ENCODE measurements at regions not wholly inside any gene's neighbourhood (a gene's known extent, or its start where the extent isn't known, plus 50 kb on each side); places are given as distances from the start of the nearest gene placed in this dataset.

DNA sequence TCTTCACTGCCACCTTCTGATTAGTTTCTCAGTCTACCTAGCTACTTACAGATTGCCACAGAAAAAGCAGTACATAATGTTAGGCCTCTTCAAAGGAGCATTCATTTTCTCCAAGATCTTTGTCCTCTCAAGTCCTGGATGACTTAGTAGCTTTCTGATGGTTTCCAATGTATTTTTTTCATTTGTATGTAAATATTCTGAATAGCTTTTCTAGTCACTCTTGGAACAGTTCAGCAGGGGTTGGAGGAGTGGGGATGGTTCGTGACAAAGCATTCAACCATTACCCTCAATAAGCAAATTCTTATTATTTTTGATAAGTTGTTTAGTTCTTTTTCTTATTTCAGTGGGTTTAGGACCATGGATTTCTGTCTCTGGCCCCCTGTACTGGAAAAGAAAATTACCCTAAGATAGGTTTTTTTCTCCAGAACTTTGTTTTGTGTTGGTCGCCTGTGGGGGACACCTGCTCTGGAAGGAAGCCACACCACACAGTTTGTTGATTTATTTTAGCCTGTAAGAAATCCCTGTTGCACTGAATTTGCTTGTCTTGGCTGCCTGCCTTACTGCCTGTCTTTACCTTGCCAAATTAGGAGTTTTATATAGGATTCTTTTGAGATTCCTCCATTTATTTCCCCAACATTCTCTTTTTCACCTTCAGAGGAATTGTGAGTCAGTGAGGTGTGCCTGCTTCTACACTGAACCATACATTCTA is 247.9 kb downstream of the RFPL4B start:
- Histone ChIP-seq H3K9me3 (replicated peaks) (peaks cover 20% of the 10 kb centered on the region), H3K4me3 (no peak overlapping the region), H3K36me3 (no peaks in the 10 kb centered on the region), H3K27me3 (ENCODE audit: low read depth) (no peaks in the 10 kb centered on the region), H3K4me1 (no peaks in the 10 kb centered on the region), H3K27ac (replicated peaks) (no peak overlapping the region)
- DNase-seq, result no peak
- TF ChIP-seq, protein P1, sequence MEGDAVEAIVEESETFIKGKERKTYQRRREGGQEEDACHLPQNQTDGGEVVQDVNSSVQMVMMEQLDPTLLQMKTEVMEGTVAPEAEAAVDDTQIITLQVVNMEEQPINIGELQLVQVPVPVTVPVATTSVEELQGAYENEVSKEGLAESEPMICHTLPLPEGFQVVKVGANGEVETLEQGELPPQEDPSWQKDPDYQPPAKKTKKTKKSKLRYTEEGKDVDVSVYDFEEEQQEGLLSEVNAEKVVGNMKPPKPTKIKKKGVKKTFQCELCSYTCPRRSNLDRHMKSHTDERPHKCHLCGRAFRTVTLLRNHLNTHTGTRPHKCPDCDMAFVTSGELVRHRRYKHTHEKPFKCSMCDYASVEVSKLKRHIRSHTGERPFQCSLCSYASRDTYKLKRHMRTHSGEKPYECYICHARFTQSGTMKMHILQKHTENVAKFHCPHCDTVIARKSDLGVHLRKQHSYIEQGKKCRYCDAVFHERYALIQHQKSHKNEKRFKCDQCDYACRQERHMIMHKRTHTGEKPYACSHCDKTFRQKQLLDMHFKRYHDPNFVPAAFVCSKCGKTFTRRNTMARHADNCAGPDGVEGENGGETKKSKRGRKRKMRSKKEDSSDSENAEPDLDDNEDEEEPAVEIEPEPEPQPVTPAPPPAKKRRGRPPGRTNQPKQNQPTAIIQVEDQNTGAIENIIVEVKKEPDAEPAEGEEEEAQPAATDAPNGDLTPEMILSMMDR (IDR thresholded peaks at IDR 0.05; ENCODE audit: borderline replicate concordance), result no peak
- intact Hi-C loops (cut with micrococcal nuclease), result no loop called here

DNA sequence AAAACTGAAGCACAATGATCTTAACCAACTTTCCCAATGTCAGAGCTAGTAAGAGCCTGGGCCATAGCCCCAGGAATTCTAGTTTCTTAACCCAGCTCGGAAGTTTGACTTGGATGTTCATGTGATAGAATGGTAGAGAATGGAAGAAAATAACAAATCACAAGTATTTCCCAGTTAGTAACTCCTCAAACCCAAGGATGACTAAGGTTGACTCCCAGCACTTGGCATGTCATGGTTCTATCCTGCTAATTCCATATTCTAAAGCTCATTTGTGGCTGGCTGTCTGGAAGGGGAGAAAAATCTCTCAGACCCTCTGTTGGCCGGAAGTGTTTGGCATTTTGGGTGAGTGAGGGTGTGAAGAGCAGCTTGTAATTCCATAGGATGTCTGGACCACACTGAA is 248.7 kb downstream of the RFPL4B start:
- DNase-seq, result no peak
- intact Hi-C loops (cut with micrococcal nuclease), result no loop called here
- peaks cover 20% of the 10 kb centered on the region for H3K9me3 ChIP-seq (replicated peaks)
- no peaks in the 10 kb centered on the region for H3K36me3 ChIP-seq
- no peak overlapping the region for H3K27ac ChIP-seq (replicated peaks)
- H3K27me3 ChIP-seq (ENCODE audit: low read depth), result no peaks in the 10 kb centered on the region
- no peak overlapping the region for H3K4me3 ChIP-seq
- H3K4me1 ChIP-seq, result no peaks in the 10 kb centered on the region
- TF ChIP-seq, protein P1 (IDR thresholded peaks at IDR 0.05; ENCODE audit: borderline replicate concordance), result no peak

- H3K4me3 ChIP-seq, result no peak overlapping the region
- H3K9me3 ChIP-seq (replicated peaks), result peaks cover 20% of the 10 kb centered on the region
- TF ChIP-seq, protein P1 (IDR thresholded peaks at IDR 0.05; ENCODE audit: borderline replicate concordance), result no peak
- no peak for DNase-seq
- H3K27ac ChIP-seq (replicated peaks), result no peak overlapping the region
- intact Hi-C loops (cut with micrococcal nuclease), result no loop called here
- H3K27me3 ChIP-seq (ENCODE audit: low read depth), result no peaks in the 10 kb centered on the region
- no peaks in the 10 kb centered on the region for H3K36me3 ChIP-seq
- H3K4me1 ChIP-seq, result no peaks in the 10 kb centered on the region
Measured at GRCh38 chr6:112597176-112597575, 250.0 kb downstream of the RFPL4B start.

- H3K27ac ChIP-seq (replicated peaks), result no peak overlapping the region
- H3K36me3 ChIP-seq, result no peaks in the 10 kb centered on the region
- intact Hi-C loops (cut with micrococcal nuclease), result no loop called here
Measured at GRCh38 chr6:112600168-112600567, 253.0 kb downstream of the RFPL4B start.

GRCh38 chr6:112603726-112604125 is 256.6 kb downstream of the RFPL4B start:
- intact Hi-C loops (cut with micrococcal nuclease), result no loop called here
- Histone ChIP-seq H3K36me3 (no peaks in the 10 kb centered on the region), H3K4me1 (no peaks in the 10 kb centered on the region), H3K4me3 (no peak overlapping the region), H3K27ac (replicated peaks) (no peak overlapping the region), H3K9me3 (replicated peaks) (peaks cover 25% of the 10 kb centered on the region), H3K27me3 (ENCODE audit: low read depth) (no peaks in the 10 kb centered on the region)
- TF ChIP-seq, protein P1 (IDR thresholded peaks at IDR 0.05; ENCODE audit: borderline replicate concordance), result no peak
- DNase-seq, result no peak

More at GRCh38 chr6:112600168-112600567, 253.0 kb downstream of the RFPL4B start:
- Histone ChIP-seq H3K27me3 (ENCODE audit: low read depth) (no peaks in the 10 kb centered on the region), H3K4me1 (no peaks in the 10 kb centered on the region), H3K4me3 (no peak overlapping the region), H3K9me3 (replicated peaks) (peaks cover 20% of the 10 kb centered on the region)
- TF ChIP-seq, protein P1 (IDR thresholded peaks at IDR 0.05; ENCODE audit: borderline replicate concordance), result no peak
- no peak for DNase-seq

All from left ventricle myocardium inferior (tissue), 1 donor.